HUDEP-2 (cell line): ENCODE measurements at regions not wholly inside any gene's neighbourhood (a gene's known extent, or its start where the extent isn't known, plus 50 kb on each side); places are given as distances from the start of the nearest gene placed in this dataset.
"Not testable (repeated sequence)": the region's sequence is repeated elsewhere in the genome, so short reads cannot be mapped to it uniquely, and the experiment has no call there.

Experiments
- DNase-seq, 76 experiments: peaks; one replicate each; lab custom pipeline; 2025; ENCODE audit not compliant: unreplicated experiment in 76 of 76; lab: John Stamatoyannopoulos, UW

DNA sequence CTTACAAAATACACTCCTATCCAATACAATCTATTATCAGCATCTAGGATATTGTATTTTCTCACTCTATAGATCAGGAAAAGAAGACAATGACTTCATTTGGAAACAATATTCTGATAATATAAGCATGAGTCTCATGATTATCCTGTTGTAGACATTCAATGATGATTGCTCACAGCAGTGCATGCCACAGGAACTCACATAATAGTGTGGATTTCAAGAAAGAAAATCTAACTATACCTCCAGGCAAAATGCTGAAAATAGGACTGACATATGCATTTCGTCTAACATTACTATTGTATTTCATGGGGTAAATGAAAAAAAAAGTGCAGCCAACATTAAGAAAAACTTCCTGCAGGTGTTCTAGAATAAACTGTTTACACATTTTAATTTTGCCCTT lies 122.6 kb downstream of the POSTN start:
- no peak for DNase-seq

DNA sequence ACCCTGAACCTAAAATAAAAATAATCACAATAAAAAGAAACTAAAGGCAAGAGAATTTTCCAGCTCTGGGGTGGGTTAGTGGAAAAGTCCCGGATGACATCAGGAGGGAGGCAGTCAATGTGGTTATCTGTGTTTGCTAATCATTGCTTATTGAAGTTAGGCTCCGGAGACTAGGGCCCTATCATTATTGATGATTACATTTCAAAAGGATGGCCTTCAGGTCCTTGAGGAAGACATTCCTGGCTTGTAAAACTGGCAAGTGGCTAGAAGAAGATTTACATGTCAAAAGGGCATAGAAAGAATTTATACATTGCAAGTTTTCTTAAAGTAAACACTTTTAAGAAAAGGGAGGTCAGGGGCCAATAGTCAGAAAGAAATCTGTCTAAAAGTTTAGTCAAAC lies 123.4 kb downstream of the POSTN start:
- DNase-seq = no peak

DNA sequence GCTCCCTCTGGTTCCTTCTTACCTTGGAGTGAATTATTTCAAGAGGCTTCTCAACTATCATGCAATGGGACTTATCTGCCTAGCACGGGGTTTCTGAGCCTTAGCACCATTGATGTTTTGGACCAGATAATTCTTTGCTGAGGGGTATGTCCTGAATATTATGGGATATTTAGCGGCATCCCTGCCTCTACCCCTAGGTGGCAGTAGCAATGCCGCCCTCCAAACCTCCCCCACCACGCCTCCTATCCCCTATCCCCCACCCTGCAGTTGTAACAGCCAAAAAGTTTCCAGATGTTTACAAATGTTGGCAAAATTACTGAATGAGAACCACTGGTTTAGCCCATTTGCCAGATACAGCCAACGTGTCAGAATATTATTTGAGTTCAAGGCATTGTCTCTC lies 125.5 kb downstream of the POSTN start:
- DNase-seq = peak in 17 of 76 experiments; percentile 0 to 29 (median 7)

DNA sequence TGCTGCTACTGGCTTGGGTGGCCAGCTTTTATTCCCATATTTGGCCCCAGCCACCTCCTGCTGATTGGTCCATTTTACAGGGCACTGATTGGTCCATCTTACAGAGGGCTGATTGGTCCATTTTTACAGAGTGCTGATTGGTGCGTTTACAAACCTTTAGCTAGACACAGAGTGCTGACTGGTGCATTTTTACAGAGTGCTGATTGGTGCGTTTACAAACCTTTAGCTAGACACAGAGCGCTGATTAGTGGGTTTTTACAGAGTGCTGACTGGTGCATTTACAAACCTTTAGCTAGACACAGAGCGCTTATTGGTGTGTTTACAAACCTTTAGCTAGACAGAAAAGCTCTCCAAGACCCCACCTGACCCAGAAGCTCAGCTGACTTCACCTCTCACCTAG lies 126.3 kb downstream of the POSTN start:
- not testable (repeated sequence) for DNase-seq

DNA sequence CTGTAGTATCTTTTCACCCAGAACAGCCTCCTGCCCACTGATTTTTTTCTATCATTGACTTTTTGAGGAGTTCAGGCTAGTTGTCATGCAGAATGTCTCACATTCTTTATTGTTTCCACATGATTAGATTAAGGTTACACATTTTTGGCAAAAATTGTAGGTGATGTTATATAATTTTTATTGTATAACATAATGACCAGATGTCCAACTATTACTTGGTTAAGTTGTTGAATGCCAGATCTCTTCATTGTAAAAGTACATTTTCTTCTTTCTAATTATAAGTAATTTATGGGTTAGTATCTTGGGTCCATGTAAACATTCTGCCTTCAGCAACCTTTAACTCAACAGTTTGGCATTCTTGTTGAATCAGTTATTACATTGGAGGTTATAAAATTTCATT lies 138.4 kb downstream of the POSTN start:
- DNase-seq = no peak

DNA sequence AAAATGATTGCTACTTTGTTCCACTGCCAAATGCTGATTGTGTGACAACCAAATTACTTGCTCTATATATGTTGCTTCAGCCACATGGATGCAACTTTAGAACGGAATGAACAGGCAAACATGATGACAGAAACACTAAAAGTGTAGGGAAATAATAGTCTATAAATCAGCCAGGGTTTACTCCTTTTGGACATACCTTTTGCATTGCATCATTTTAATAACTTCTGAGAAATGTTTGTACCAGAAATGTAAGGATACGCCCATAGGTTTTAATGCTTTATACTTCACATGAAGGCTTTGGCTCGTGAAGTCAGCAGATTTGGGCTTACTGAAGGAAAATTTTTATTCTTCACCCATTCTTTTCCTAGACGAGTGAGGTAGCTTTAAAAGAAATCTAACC lies 141.0 kb downstream of the POSTN start:
- DNase-seq = no peak

DNA sequence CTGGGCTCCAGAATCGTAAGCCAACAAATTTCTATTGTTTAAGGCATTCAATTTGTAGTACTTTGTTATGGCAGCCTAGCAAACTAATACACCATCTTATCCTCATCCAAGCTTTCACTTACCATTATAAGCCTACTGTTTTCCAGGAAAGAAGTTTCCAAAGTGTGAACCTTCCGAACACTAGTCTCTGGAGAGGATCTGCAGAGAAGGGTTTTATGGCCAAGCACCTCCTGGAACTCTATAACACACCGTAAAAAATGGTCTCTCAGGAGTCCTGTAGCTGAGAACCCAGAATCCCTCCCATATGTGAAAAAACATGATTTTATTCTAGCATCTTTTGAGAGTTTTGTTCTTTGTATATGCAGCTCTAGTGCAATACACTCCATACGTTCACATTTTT lies 142.1 kb downstream of the POSTN start:
- DNase-seq = no peak

DNA sequence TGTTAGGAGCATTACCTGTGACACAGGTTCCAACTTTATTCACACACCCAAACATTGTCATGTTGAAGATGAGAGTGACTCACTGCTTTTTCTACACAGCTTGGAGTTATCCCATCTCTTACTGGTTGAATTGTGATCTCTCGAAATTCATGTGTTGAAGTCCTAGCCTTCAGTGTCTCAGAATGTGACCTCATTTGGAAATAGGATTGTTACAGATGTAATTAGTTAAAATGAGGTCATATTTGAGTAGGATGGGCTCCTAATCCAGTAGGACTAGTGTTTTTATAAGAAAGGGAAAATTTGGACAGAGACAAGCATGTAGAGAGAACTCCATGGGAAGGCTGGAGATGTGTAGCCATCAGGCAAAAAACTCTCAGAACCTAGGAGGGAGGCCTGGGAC lies 142.5 kb downstream of the POSTN start:
- DNase-seq = no peak

DNA sequence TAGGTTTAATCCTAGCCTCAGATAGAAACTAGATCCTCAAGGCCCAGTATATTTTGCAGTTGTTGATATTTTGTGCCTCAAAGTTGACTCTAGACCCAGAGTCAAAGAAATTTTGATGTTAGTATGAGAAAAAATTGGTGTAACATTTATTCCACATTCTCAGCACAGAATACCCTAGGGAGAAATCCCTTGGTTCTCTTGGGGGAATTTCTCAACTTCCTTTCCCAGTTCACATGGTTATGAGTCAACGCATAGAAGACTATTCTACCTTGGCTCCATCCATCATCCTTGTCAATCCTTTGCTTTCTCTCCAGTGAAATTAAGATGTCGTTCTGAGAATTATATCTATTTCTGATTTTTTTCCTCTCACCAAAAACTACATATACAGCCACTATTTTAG lies 145.3 kb downstream of the POSTN start:
- DNase-seq = no peak

DNA sequence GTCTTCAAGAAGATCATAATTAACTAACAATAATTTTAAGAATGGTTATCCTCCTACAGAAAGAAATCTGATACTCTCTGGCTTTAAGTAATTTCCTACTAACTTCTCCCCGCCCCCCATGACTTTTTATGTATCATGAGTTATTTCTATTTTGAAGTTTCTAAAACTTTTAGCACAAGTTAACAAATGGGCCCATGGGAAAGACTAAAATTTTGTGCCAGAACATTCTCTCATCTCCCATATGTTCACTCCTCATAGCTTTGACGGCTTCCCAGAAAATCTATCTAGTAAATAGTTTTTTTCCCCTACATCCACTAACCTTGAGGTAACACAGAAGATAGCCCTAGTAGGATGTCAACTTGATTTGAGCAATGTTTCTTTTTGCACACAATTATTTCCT lies 148.3 kb downstream of the POSTN start:
- no peak for DNase-seq

DNA sequence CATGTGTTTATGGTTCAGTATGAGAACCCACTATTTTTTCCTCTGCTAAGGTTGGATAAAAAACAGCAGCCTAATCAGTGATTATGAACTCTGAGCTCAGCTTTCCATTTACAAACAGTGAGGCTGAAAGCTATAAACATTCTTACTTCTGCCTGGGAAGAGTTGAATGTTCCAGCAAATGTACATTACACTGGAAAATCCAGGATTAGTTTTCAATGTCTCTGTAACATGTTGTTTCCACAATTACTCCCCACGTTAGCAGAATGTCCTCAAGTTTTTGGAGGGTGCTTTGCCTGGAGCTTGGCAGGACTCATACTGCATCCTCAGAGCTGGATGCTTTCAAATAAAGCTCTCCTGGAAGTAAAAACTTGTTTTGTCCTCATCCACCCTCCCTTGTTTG lies 150.4 kb downstream of the POSTN start:
- DNase-seq = no peak

DNA sequence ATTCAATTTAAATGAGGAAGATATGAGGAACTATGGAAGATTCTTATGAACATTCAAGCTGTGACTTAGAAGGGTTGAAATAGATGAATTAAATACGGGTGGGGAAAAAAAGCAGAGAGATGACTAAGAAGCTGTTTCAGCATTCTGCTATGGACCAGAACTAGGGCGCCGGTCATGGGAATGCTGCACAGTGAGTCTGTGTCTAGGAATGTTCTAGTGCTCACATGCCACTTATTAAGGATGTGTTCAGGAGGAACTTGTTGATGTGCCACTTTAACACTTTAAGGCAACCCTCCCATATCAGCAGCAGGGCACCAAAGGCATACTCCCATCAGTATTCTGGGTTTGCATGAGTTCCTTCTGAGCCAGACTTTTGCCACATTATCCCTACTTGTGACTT lies 152.1 kb downstream of the POSTN start:
- no peak for DNase-seq

DNA sequence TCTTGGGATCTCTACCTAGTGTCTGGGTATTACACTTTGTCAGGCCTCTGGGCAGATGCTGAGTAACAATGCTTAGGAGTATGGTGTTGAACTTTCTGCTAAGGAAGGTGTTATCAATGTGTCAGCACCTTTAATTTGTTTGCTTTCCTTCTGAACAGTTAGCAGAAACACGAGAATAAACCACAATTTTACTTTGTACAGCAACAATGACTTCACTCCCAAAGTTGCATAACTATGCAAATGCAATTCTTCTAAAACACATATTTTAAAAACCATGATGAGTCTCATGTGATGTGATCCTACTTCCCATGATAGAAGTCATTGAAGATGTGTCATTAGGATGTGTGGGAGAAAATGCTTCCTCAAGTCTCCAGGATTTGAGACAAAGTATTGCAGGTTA lies 155.0 kb downstream of the POSTN start:
- DNase-seq = no peak

DNA sequence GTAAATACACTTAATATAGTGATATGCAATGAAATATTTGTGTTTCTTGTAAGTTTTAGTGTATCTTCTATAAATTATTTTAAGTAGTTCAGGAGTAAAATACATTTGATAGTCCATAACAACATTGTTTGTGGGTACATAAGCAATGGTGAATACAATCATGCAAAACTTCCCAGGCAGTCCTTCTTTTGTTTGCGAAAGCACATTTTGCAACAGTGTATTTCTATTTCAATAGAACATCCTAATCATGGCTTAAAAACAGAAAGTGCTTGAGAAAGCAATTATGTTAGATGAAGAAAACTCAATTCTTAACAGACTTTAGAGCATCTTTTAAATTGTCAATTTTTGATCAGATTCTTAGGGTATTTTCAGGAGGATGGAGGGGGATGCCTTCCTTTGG lies 155.6 kb downstream of the POSTN start:
- DNase-seq = no peak

DNA sequence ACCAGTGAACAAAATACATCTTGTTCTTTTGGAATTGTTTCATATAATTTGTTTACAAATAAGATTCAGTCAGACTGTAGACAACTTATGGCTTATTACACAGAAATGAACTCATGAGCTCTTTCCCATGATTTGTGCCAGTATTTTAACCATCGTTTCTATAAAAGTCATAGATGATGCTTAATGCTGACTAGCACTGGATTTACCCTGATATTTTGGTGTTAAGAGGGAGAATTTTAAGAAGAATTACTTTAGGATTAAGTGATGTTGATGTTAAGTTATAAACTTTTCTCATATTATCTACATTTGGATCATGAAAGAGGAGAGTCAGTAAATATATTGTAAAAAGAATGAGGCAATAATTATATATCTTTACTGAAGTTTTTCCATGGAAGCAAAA lies 162.7 kb downstream of the POSTN start:
- DNase-seq = no peak

DNA sequence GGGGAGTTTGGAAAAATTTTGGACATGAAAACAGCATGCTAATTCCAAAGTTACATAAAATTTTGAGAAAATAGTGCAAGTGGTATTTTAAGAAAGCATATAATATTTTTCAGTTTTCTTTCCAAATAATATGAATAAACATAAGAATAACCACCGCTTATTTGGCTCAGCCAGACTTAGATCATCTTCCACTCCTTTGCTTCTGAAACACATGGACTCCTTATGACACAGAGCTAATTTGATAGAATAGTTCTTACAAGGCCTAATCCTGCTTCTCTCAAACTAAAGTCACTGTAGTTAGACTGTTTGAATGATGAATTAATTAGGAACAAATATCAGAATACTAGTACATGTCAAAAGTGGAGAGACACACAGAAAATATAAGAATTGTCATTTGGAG lies 165.5 kb downstream of the POSTN start:
- no peak for DNase-seq

DNA sequence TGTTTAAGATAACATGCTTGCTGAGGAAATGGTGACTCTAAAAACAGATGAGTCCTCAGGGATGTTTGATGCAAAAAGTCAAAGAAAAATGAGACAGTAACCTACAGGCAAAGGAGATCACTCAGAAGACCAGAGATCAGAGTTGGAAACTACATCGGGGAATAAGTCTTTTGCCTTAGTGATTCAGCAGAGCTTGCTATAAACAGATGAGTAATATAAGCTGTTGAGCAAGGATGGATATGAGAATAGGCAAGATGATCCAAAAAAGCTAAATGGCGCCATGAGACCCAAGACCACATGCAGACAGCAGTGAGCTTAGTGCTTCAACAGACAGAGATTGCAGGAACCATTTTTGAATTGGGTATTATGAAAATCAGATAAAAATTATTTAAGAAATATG lies 168.6 kb downstream of the POSTN start:
- DNase-seq = no peak

DNA sequence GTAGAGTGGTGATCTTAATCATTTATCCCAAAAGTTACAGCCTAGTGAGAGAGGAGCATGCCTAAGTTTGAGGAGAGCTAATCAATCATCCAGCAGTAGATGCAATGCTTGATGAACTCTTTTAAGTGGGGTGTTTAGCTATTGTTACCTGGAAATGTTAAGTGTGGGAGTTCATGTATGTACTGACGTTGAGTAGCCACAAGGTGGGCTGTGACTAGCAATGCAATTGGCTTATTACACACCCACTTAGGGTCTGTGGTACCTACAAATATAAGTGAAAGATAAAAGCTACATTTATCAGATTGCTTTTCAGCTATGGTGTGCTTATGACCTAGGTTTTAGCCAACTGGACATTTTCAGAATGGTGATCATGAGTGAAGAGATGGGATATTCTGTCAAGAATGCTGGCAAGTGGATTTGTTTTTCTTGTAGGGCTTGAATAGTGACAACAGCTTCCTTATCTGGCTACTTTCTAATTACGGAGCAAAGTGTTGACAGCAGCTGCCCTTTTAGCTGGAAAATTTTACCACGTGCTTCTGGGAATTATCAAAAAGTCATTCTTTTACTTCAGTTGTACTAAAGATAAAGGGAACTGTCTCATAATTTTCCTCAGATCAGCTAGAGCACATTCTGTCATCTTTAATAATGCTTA lies 170.6 kb downstream of the POSTN start:
- no peak for DNase-seq

DNA sequence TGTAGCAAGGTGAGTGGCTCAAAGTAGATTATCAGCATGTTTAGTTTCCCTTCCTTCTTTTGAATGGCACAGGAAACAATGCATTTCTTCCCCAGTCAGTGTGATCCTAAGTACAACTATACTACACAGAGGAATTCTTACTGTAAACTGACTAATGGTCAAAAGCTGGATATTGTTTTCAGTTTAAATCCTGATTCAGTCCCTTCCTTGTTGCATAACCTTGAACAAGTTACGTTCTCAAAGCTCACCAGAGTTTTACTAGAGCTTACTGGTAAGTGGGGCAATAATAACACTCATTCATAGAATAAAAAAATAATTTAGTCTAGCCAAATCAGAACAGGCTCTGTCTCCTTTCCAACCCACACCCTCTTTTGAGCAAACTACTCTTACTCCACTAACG lies 180.1 kb downstream of the POSTN start:
- DNase-seq = no peak

DNA sequence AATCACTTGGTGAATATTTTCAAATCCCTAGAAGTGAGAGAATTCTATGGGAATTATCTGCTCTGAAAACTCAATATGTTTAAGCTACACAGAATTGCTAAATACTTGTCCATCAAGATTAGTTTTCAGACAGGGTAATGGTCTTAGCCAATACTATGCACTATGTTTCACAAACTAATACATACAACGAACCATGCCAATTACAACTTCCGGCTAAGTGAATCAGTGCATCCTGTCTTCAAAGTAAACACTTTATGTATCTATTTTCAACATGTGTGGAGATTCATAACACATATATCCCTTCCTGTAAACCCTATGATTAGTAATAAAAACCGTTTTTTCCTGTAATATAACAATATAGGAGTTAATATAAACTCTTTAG lies 181.5 kb downstream of the POSTN start:
- no peak for DNase-seq

DNA sequence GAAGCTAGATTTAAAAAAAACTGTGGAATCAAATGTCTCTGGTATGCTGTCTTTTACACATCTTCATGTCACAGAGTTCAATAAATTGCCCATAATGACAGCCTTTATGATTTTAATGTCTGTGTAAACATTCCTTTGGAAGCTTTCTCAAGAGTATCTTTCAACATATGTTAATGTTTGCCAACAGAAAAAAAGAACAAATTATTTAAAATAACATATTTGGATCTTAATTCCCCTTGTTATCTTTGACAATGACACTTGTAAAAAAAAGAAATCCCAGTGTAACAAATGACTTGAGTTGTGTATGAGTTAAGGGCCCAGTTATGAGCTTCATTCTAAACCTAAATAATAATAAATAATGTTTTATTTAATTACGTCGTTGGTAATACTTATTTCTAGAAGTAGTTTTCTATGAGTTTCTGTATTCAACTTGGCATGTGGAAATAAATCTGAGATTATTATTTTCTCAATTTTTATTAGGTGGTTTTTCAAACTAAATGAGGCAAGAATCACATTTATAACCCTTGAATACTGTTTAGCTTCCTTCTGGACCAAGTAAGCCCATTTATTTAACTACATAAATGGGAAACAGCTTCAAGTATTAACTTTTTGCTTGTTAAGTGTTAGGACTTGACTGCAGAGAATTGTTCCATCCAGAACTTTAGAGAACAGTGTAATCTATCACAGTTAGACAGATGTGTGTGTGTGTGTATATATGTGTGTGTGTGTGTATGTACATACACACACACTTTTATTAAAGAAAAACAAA lies 182.1 kb downstream of the POSTN start:
- no peak for DNase-seq

DNA sequence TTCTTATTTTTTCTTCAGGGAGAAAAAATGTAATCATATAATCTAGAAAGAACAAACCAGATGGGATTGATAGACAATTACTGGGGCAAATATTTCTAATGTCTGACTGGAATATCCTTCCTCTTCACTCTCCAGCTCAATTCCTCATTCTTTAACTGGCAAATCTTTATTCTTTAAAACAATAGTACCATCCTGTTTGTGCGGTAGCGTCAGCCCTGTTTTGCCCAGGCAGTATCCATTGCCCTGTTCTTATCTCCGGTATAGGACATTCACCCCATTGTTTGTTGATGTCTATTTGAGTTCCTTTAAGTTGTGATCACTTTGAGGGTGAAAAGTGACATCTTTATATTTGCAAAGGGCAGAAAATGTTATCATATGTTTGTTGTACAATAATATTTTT lies 185.4 kb downstream of the POSTN start:
- DNase-seq = no peak
